Non-pigmented ciliary epithelial cell (primary cell): ENCODE measurements at regions not wholly inside any gene's neighbourhood (a gene's known extent, or its start where the extent isn't known, plus 50 kb on each side); places are given as distances from the start of the nearest gene placed in this dataset.

Experiments used
- DNase-seq: peaks from one replicate; pipeline ENCODE4 v3.0.0-alpha.2; 2010; ENCODE audit warnings: low read depth

- no peak for DNase-seq
Observed at GRCh38 chr5:89128906-89129625, 246.1 kb upstream of the MEF2C start.

DNA sequence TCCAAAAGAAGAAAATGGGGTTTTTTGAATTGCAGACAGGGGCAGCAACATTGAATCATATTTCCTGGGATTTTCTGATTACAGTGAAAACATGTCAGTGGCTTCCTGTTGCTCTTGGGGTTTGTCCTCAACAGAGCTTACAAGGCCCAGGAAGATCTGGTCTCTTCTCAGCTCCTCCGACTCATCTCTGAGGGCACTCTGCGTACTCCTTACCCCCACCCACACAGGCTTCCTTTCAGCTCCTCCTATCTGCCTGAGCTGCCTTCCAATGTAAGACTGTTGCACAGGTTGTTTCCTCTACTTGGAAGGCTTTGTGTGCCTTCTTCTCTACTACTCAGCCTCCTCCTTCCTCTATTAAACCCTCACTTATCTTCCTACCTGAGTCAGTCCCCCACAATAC, 245.1 kb upstream of the MEF2C start:
- DNase-seq = no peak

- DNase-seq = no peak
Observed at GRCh38 chr5:89127191-89127590, 244.2 kb upstream of the MEF2C start.

DNA sequence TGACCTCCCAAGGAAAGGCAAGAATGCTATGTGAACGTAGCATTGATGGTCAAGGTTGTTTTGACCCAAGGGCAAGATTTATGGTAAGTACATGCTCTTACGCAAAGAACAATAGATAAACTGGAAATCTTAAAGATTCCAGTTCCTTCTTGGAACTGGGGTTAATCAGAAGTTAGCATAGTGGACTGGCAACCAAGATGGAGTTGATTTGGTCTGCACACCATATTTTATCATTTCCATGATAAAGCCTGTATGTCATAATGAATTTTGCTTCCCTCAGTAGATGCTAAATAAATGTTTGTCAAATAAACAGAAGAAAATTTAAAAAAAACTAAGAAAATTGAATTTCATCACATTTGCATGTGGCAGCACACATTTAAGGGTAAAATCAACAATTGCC, 242.4 kb upstream of the MEF2C start:
- DNase-seq = no peak

GRCh38 chr5:89123581-89123980, 240.6 kb upstream of the MEF2C start:
- no peak for DNase-seq

GRCh38 chr5:89120719-89121118, 237.7 kb upstream of the MEF2C start:
- no peak for DNase-seq

DNA sequence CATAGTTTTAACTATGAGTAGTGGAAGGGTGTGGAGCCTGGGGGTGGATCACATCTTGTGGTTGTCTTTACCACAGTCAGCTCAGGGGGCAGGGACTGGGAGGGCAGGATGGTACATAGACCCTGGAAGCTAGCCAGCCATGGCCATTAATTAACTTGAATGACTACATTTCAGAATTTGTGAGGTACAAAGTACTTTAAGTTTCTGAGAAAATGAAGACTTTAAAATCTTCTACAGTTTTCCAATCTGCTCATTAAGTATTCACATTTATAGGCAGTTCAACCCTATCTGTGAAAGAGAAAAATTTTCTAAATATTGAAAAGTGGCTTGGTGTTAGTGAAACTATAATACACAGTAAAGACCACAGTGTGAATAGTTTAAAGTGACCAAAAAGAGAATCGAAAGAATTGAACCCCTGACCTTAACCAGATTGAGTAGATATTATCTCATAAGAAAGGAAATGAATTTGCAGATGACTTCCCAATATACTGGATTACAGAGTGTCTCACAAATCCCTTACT, 234.2 kb upstream of the MEF2C start:
- no peak for DNase-seq

DNA sequence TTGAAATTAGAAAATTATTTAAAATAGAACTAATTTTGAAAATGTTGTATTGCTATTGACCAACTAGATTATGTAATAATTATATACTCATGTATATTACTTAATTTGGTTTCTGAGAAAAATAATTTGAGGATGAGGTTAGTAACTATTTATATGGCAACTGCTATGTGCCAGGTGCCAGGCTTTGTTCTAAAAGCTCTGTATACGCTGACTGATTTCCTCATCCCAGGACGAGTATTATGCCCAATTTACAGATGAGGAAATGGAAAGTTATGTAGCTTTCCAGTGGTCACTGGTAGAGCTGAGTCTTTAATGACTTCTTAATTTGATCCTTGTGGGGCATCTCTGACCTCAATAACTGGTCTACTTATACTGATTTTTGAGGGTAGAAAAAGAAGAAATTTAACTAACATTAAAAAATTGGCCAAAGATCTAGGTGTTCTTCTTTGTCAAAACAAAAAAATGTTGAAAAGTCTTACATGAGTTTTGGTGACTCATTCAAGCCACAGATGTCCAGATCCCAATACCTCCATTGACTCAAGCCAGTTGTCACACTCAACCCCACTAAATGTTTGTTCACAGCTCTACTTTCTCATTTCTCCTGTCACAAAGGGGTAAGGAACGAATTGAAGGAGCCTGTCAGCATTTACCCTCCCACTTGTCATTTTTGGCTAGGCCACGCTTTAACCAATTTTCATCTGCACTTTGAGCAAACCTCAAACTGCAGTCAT, 228.1 kb upstream of the MEF2C start:
- no peak for DNase-seq

DNA sequence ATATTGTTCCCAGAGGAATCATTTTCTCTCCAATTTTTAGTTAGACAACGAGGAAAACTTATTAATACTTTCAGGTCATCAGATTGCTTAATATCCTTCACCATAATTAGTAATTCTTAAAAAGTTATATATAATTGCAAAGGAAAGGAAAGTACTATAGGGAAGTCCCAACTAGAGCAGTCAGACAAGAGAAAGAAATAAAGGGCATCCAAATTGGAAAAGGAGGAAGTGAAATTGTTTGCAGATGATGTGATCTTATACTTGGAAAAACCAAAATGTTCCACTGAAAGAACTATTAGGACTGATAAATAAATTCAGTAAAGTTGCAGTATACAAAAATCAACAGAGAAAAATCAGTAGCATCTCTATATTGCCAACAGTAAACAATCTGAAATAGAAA, 223.5 kb upstream of the MEF2C start:
- DNase-seq = no peak

- no peak for DNase-seq
Observed at GRCh38 chr5:89105836-89106235, 222.9 kb upstream of the MEF2C start.

- DNase-seq = no peak
Observed at GRCh38 chr5:89105171-89105695, 222.2 kb upstream of the MEF2C start.

- no peak for DNase-seq
Observed at GRCh38 chr5:89098199-89098756, 215.3 kb upstream of the MEF2C start.

- DNase-seq = no peak
Observed at GRCh38 chr5:89097103-89097502, 214.1 kb upstream of the MEF2C start.

- DNase-seq = no peak
Observed at GRCh38 chr5:89095341-89095740, 212.4 kb upstream of the MEF2C start.

GRCh38 chr5:89090037-89090436, 207.1 kb upstream of the MEF2C start:
- no peak for DNase-seq

GRCh38 chr5:89087551-89088318, 204.8 kb upstream of the MEF2C start:
- no peak for DNase-seq

DNA sequence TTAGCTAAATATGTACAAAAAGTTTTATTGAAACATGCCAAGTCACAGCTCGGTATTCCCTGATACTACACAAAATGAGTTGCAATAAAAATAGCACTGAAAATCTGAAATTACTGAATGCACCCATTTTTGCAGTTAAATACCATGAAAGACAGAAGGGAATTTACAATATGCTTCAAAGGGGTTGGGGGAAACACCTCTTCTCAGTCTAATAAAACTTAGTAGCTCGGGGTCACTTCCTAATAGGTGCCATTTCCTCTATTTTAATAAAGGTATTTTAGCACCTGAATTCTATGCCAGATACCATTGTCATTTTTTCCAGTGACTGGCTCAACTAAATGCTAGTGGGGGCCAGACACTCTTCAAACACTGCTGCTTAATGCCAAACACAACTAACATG, 204.1 kb upstream of the MEF2C start:
- DNase-seq = no peak

- no peak for DNase-seq
Observed at GRCh38 chr5:89086390-89087086, 203.6 kb upstream of the MEF2C start.

DNA sequence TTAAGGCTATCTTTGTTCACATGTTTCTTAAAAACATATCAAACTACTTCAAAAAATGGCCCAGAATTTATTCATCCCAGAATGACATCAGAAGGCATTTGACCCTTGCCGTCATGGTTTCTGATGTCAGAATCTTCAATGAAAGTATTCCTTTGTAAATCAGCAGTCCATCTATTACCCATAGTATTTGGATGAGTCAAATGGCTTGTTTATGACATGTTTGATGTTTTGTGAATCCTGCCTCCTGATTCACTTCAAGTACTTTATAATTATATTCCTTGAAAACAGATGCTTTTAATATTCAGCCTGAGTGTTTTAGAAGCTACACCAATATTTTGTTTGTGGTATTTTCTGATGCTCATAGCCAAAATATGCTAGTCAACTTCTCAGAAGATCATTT, 200.8 kb upstream of the MEF2C start:
- DNase-seq = peak; percentile 5

GRCh38 chr5:89081360-89081759, 198.4 kb upstream of the MEF2C start:
- no peak for DNase-seq

- DNase-seq = no peak
Observed at GRCh38 chr5:89080467-89081116, 197.6 kb upstream of the MEF2C start.
